SH-SY5Y (cell line): ENCODE measurements at regions not wholly inside any gene's neighbourhood (a gene's known extent, or its start where the extent isn't known, plus 50 kb on each side); places are given as distances from the start of the nearest gene placed in this dataset.

Source experiments
- GATA2 ChIP-seq: IDR thresholded peaks from 2 replicates; pipeline ENCODE4 v1.6.1; 2011; ENCODE audit warnings: mild to moderate bottlenecking, low read depth, low read length
- GATA3 ChIP-seq: IDR thresholded peaks from 2 replicates; pipeline ENCODE4 v1.6.1; 2011; ENCODE audit warnings: low read depth, mild to moderate bottlenecking, low read length, moderate library complexity

- TF ChIP-seq GATA2 (no peak), GATA3 (no peak)
Measured at GRCh38 chr5:112686675-112687074, 51.0 kb upstream of the APC start.

- TF ChIP-seq GATA3 (no peak), GATA2 (no peak)
Measured at GRCh38 chr5:112687306-112687705, 50.4 kb upstream of the APC start.
